ENCODE measurements at regions not wholly inside any gene's neighbourhood (a gene's known extent, or its start where the extent isn't known, plus 50 kb on each side); places are given as distances from the start of the nearest gene placed in this dataset.

DNA sequence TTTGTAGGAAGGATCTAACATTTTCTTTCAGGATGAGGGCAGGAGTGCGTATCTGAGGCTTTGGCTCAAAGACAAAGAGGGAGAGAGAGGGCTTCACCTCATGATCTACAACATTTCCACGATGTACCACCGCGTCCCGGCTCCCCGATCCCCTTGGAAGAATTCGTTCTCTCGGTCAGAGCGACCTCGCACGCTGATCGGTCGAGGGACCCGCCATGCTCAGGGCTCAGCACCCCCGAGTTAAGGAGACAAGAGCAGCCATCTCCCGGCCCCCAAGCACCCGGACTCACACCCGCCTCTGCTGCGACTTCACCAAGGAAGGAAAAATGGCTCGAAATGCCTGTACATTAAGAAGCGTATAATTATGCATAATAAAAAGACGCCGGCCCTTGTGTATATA is 89.5 kb upstream of the RPL38 start (continued):
- no peak for TF ChIP-seq POLR3G (IDR thresholded peaks at IDR 0.05; ENCODE audit: extremely low read depth, insufficient read length, insufficient replicate concordance)

DNA sequence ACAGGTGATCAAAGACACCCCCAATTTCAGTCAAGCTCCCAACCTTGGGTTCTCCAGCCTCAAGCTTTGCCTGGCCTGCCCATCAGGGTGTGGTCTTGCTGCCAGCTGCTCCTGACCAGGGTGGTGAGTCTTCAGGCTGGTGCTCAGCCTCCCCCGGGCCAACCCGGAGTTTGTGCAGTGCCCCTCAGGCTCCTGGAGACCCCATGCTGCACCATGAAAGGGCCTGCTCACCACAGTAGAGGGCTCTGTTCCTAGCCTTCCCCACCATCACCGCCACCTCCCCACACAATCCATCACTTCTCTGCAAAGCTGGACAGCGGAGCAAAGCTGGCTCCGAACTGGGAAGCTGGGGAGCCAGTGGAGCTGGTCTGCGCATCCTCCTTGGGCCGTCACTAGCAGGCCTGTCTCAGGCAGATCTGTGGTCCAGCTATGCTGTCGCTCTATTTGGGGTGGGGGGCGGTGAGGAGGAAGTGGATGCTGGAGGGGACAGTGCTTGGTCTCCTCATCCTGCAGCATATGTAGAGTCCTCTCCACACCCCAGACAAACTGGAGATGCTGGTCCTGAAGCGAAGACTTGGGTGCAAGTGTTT is 88.5 kb upstream of the RPL38 start:
- no TSS peak for BruUV-seq (replicated peaks)
- no peaks in the 10 kb centered on the region for H3K36me3 ChIP-seq (ENCODE audit: control insufficient read depth, insufficient read depth, low read length)
- no peaks in the 10 kb centered on the region for H3K9me1 ChIP-seq (ENCODE audit: control insufficient read depth, insufficient read depth, low read length)
- WGBS (ENCODE audit: insufficient coverage, low coverage, missing lambda C conversion rate) = 4% methylated on average over 8 of the region's 10 CpGs
- no peak overlapping the region for H3K9ac ChIP-seq (ENCODE audit: insufficient read depth in 1 of 2, low read depth in 2 of 2, low read length in 2 of 2)
- no peak overlapping the region for H3K27ac ChIP-seq (ENCODE audit: extremely low read depth, low read depth, low read length)
- no peak overlapping the region for H2AFZ ChIP-seq (ENCODE audit: low read depth, low read length)
- ChIA-PET CTCF (ENCODE audit: low intra/inter-chr PET ratio) (no interaction called here), POLR2A (no interaction called here)
- DNase-seq (ENCODE audit: extremely low read depth in 1 of 4, low spot score in 3 of 4) = no peak
- in situ Hi-C loops (cut with MboI) = no loop called here
- no peaks in the 10 kb centered on the region for H3K9me3 ChIP-seq (replicated peaks; ENCODE audit: control insufficient read depth, insufficient read depth, low read depth, low read length)
- peaks cover 28 to 66% of the 10 kb centered on the region in 2 experiments for H3K27me3 ChIP-seq (ENCODE audit: control insufficient read depth in 2 of 2, insufficient read depth in 2 of 2, low read length in 2 of 2)
- intact Hi-C loops (cut with micrococcal nuclease) = no loop called here
- H3K79me2 ChIP-seq (ENCODE audit: control insufficient read depth, insufficient read depth, low read length) = no peaks in the 10 kb centered on the region
- H3K4me1 ChIP-seq (replicated peaks in 1 of 2; ENCODE audit: control insufficient read depth in 2 of 2, insufficient read depth in 2 of 2, low read length in 2 of 2) = no peaks in the 10 kb centered on the region
- no peaks in the 10 kb centered on the region for H4K20me1 ChIP-seq (replicated peaks; ENCODE audit: control insufficient read depth, insufficient read depth, low read length)
- H3K4me2 ChIP-seq (ENCODE audit: insufficient read depth, low read length) = no peak overlapping the region
- FAIRE-seq = no peak
- ATAC-seq = no peak
- H3K4me3 ChIP-seq = no peak overlapping the region
- TF ChIP-seq, protein P1, sequence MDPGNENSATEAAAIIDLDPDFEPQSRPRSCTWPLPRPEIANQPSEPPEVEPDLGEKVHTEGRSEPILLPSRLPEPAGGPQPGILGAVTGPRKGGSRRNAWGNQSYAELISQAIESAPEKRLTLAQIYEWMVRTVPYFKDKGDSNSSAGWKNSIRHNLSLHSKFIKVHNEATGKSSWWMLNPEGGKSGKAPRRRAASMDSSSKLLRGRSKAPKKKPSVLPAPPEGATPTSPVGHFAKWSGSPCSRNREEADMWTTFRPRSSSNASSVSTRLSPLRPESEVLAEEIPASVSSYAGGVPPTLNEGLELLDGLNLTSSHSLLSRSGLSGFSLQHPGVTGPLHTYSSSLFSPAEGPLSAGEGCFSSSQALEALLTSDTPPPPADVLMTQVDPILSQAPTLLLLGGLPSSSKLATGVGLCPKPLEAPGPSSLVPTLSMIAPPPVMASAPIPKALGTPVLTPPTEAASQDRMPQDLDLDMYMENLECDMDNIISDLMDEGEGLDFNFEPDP (CRISPR knock-in tag; IDR thresholded peaks at IDR 0.05) = no peak
- no peak for TF ChIP-seq NFRKB (IDR thresholded peaks at IDR 0.05; ENCODE audit: low read depth)
- TF ChIP-seq, protein P2, sequence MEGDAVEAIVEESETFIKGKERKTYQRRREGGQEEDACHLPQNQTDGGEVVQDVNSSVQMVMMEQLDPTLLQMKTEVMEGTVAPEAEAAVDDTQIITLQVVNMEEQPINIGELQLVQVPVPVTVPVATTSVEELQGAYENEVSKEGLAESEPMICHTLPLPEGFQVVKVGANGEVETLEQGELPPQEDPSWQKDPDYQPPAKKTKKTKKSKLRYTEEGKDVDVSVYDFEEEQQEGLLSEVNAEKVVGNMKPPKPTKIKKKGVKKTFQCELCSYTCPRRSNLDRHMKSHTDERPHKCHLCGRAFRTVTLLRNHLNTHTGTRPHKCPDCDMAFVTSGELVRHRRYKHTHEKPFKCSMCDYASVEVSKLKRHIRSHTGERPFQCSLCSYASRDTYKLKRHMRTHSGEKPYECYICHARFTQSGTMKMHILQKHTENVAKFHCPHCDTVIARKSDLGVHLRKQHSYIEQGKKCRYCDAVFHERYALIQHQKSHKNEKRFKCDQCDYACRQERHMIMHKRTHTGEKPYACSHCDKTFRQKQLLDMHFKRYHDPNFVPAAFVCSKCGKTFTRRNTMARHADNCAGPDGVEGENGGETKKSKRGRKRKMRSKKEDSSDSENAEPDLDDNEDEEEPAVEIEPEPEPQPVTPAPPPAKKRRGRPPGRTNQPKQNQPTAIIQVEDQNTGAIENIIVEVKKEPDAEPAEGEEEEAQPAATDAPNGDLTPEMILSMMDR (IDR thresholded peaks at IDR 0.05 in 2 of 3, conservative IDR thresholded peaks at IDR 0.05 in 1 of 3; ENCODE audit: insufficient read depth in 2 of 3, low read depth in 1 of 3, low read length in 3 of 3) = no peak
- no peak for TF ChIP-seq SMARCE1 (IDR thresholded peaks at IDR 0.05)
- TF ChIP-seq JUNB (CRISPR knock-in tag; conservative IDR thresholded peaks at IDR 0.05) = no peak
- TF ChIP-seq, protein P3, sequence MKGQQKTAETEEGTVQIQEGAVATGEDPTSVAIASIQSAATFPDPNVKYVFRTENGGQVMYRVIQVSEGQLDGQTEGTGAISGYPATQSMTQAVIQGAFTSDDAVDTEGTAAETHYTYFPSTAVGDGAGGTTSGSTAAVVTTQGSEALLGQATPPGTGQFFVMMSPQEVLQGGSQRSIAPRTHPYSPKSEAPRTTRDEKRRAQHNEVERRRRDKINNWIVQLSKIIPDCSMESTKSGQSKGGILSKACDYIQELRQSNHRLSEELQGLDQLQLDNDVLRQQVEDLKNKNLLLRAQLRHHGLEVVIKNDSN (CRISPR knock-in tag; IDR thresholded peaks at IDR 0.05) = no peak
- TF ChIP-seq, protein P4, sequence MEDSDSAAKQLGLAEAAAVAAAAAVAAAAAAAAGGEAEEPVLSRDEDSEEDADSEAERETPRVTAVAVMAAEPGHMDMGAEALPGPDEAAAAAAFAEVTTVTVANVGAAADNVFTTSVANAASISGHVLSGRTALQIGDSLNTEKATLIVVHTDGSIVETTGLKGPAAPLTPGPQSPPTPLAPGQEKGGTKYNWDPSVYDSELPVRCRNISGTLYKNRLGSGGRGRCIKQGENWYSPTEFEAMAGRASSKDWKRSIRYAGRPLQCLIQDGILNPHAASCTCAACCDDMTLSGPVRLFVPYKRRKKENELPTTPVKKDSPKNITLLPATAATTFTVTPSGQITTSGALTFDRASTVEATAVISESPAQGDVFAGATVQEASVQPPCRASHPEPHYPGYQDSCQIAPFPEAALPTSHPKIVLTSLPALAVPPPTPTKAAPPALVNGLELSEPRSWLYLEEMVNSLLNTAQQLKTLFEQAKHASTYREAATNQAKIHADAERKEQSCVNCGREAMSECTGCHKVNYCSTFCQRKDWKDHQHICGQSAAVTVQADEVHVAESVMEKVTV (CRISPR knock-in tag; IDR thresholded peaks at IDR 0.05) = no peak
- TF ChIP-seq SREBF2 (CRISPR knock-in tag; IDR thresholded peaks at IDR 0.05) = no peak
- TF ChIP-seq, protein P5, sequence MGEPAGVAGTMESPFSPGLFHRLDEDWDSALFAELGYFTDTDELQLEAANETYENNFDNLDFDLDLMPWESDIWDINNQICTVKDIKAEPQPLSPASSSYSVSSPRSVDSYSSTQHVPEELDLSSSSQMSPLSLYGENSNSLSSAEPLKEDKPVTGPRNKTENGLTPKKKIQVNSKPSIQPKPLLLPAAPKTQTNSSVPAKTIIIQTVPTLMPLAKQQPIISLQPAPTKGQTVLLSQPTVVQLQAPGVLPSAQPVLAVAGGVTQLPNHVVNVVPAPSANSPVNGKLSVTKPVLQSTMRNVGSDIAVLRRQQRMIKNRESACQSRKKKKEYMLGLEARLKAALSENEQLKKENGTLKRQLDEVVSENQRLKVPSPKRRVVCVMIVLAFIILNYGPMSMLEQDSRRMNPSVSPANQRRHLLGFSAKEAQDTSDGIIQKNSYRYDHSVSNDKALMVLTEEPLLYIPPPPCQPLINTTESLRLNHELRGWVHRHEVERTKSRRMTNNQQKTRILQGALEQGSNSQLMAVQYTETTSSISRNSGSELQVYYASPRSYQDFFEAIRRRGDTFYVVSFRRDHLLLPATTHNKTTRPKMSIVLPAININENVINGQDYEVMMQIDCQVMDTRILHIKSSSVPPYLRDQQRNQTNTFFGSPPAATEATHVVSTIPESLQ (CRISPR knock-in tag; IDR thresholded peaks at IDR 0.05) = no peak
- TF ChIP-seq RUNX1 (IDR thresholded peaks at IDR 0.05; ENCODE audit: low read depth) = no peak
- no peak for TF ChIP-seq ZNF445 (CRISPR knock-in tag; IDR thresholded peaks at IDR 0.05; ENCODE audit: low read depth)
- no peak for TF ChIP-seq CTBP1 (IDR thresholded peaks at IDR 0.05; ENCODE audit: borderline replicate concordance)
- TF ChIP-seq SIN3B (IDR thresholded peaks at IDR 0.05; ENCODE audit: low read depth) = no peak
- no peak for TF ChIP-seq CBFB (CRISPR knock-in tag; IDR thresholded peaks at IDR 0.05)
